Neural progenitor cell (in vitro differentiated cells): ENCODE measurements at regions not wholly inside any gene's neighbourhood (a gene's known extent, or its start where the extent isn't known, plus 50 kb on each side); places are given as distances from the start of the nearest gene placed in this dataset.

Experiments
- DNase-seq: peaks from one replicate; pipeline ENCODE4 v3.0.0-alpha.2; 2016; ENCODE audit warnings: low spot score
- H2AFZ ChIP-seq: fragments of 200-600 bp; sonication (generic); replicated peaks from 2 replicates; pipeline ENCODE4 v1.6.1; 2016; ENCODE audit warnings: antibody characterized with exemption
- H3F3A ChIP-seq: fragments of 200-600 bp; sonication (generic); 2 replicates; pipeline ENCODE4 v1.6.1; 2016; ENCODE audit warnings: antibody characterized with exemption, low read depth
- H3K27ac ChIP-seq: fragments of 200-600 bp; sonication (generic); 2 replicates; pipeline ENCODE4 v1.5.1; 2016; ENCODE audit warnings: mild to moderate bottlenecking
- H3K27me3 ChIP-seq: fragments of 200-600 bp; sonication (generic); 2 replicates; pipeline ENCODE4 v1.6.1; 2016; ENCODE audit warnings: mild to moderate bottlenecking, moderate library complexity
- H3K36me3 ChIP-seq: fragments of 200-600 bp; sonication (generic); 2 replicates; pipeline ENCODE4 v1.5.1; 2016
- H3K4me1 ChIP-seq: fragments of 200-600 bp; sonication (generic); 2 replicates; pipeline ENCODE4 v1.6.1; 2016; ENCODE audit warnings: mixed run types
- H3K4me2 ChIP-seq: fragments of 200-600 bp; sonication (generic); 2 replicates; pipeline ENCODE4 v1.6.1; 2016
- H3K4me3 ChIP-seq: fragments of 200-600 bp; sonication (generic); 2 replicates; pipeline ENCODE4 v1.5.1; 2016
- H3K79me2 ChIP-seq: fragments of 200-600 bp; sonication (generic); 2 replicates; pipeline ENCODE4 v1.6.1; 2016; ENCODE audit warnings: low read depth
- H3K9ac ChIP-seq: fragments of 200-600 bp; sonication (generic); 2 replicates; pipeline ENCODE4 v1.6.1; 2016
- H3K9me3 ChIP-seq: fragments of 200-600 bp; sonication (generic); 2 replicates; pipeline ENCODE4 v1.5.1; 2016; ENCODE audit warnings: low read depth
- H4K20me1 ChIP-seq: fragments of 200-600 bp; sonication (generic); 2 replicates; pipeline ENCODE4 v1.6.1; 2016; ENCODE audit warnings: low read depth
- H3K27ac Mint-ChIP-seq: 3 replicates; pipeline ENCODE4 v1.8.0; 2021; ENCODE audit warnings: mixed read lengths
- H3K27me3 Mint-ChIP-seq: 2 replicates; pipeline ENCODE4 v1.8.0; 2022; ENCODE audit warnings: low read depth, mild to moderate bottlenecking, inconsistent platforms, moderate library complexity, mixed read lengths; ENCODE audit not compliant: insufficient read depth
- H3K36me3 Mint-ChIP-seq: 3 replicates; pipeline ENCODE4 v1.8.0; 2021; ENCODE audit warnings: mixed read lengths
- H3K4me1 Mint-ChIP-seq: 3 replicates; pipeline ENCODE4 v1.8.0; 2021; ENCODE audit warnings: mixed read lengths
- H3K4me3 Mint-ChIP-seq: 3 replicates; pipeline ENCODE4 v1.8.0; 2021; ENCODE audit warnings: mild to moderate bottlenecking, moderate library complexity, mixed read lengths
- H3K9me3 Mint-ChIP-seq: 3 replicates; pipeline ENCODE4 v1.8.0; 2020; ENCODE audit warnings: mixed read lengths
- CTCF ChIP-seq: fragments of 200-600 bp; sonication (generic); IDR thresholded peaks from 2 replicates; pipeline ENCODE4 v1.5.1; 2017; ENCODE audit warnings: antibody characterized with exemption, mild to moderate bottlenecking
- EZH2 ChIP-seq: fragments of 200-600 bp; sonication (generic); IDR thresholded peaks from 2 replicates; pipeline ENCODE4 v1.6.1; 2017; ENCODE audit warnings: antibody characterized with exemption, mild to moderate bottlenecking, moderate library complexity
- EZH2phosphoT487 ChIP-seq: fragments of 200-600 bp; sonication (generic); IDR thresholded peaks from 2 replicates; pipeline ENCODE4 v1.6.1; 2017; ENCODE audit warnings: antibody characterized with exemption

DNA sequence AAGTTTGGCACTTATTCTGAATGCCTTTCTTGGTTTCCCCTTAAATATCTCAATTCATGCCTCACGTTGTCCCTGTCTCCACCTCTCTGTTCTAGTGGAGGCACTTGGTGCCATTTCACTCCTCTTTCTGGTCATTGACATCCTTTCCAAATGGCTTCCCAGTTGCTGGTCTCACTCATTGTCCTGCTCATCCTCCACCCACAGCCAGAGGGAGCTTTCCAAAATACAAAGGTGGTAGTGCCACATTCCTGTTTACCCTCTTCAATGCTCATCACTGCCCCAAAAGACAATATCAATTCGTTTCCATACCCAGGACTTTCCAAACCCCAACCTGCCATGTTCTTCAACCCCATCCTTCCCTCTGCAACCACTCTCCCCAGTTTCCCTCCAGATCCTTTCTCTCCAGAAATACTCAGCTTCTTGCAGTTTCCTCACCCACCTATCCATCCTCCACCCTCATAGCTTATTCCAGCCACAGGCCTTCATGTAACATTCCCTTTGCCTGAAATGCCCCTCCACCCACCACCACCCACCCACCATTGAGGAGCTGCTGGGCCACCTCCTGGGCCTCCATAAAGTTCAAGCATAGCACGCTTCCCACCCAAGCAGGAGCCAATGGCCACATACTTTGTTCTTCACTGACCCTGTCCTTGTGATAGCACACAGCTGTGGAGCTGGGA is 63.1 kb upstream of the ADRB1 start:
- Mint-ChIP-seq H3K27me3 (peaks cover 9% of the 10 kb centered on the region), H3K36me3 (no peaks in the 10 kb centered on the region), H3K27ac (no peak overlapping the region), H3K4me3 (no peak overlapping the region), H3K9me3 (peaks cover 5% of the 10 kb centered on the region), H3K4me1 (peaks cover 13% of the 10 kb centered on the region)
- TF ChIP-seq EZH2phosphoT487 (no peak), CTCF (peak; percentile 26), EZH2 (no peak)
- H3K4me1 ChIP-seq = peaks cover 7% of the 10 kb centered on the region
- peaks cover 5% of the 10 kb centered on the region for H3F3A ChIP-seq
- H3K9ac ChIP-seq = no peak overlapping the region
- H3K79me2 ChIP-seq = no peaks in the 10 kb centered on the region
- no peak overlapping the region for H3K4me3 ChIP-seq
- no peak for DNase-seq
- no peak overlapping the region for H3K4me2 ChIP-seq
- H2AFZ ChIP-seq = no peak overlapping the region
- no peak overlapping the region for H3K27ac ChIP-seq
- no peaks in the 10 kb centered on the region for H3K27me3 ChIP-seq
- no peaks in the 10 kb centered on the region for H4K20me1 ChIP-seq
- H3K36me3 ChIP-seq = no peaks in the 10 kb centered on the region
- H3K9me3 ChIP-seq = no peaks in the 10 kb centered on the region

GRCh38 chr10:113982296-113982695 is 61.4 kb upstream of the ADRB1 start:
- no peak for DNase-seq
- Histone ChIP-seq H3F3A (peaks cover 6% of the 10 kb centered on the region), H2AFZ (no peak overlapping the region), H3K27ac (no peak overlapping the region), H4K20me1 (no peaks in the 10 kb centered on the region), H3K9me3 (no peaks in the 10 kb centered on the region), H3K4me2 (no peak overlapping the region), H3K79me2 (no peaks in the 10 kb centered on the region), H3K4me1 (peaks cover 9% of the 10 kb centered on the region), H3K36me3 (no peaks in the 10 kb centered on the region), H3K9ac (no peak overlapping the region), H3K4me3 (no peak overlapping the region), H3K27me3 (no peaks in the 10 kb centered on the region)
- Mint-ChIP-seq H3K9me3 (peaks cover 6% of the 10 kb centered on the region), H3K4me3 (no peak overlapping the region), H3K27me3 (peaks cover 5% of the 10 kb centered on the region), H3K27ac (no peak overlapping the region), H3K4me1 (peaks cover 15% of the 10 kb centered on the region), H3K36me3 (no peaks in the 10 kb centered on the region)
- TF ChIP-seq CTCF (no peak), EZH2phosphoT487 (no peak), EZH2 (no peak)

DNA sequence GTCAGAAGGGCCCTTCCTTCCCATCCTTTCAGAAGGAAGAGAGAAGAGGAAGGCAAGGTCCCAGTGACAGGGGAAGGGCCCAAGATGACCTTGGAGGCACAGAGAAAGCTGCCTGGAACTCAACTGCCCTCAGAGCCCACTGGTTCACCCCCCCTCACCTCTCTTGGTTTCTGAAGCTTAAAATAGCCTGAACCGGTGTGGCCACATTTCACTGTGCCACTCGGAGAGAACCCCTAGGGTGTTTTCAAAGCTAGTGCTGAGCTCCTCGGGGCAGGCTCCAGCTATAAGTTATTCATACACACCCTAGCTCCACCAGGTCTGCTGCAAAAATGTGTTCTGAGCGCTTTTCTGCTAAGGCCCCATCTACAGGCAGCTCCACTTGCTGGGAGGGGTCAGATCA is 60.9 kb upstream of the ADRB1 start:
- Histone ChIP-seq H3K27me3 (no peaks in the 10 kb centered on the region), H3K4me1 (peaks cover 9% of the 10 kb centered on the region), H3K4me2 (no peak overlapping the region), H3K27ac (no peak overlapping the region), H2AFZ (no peak overlapping the region), H3K36me3 (no peaks in the 10 kb centered on the region), H3K79me2 (no peaks in the 10 kb centered on the region), H3K4me3 (no peak overlapping the region), H3K9me3 (no peaks in the 10 kb centered on the region), H4K20me1 (no peaks in the 10 kb centered on the region), H3F3A (peaks cover 6% of the 10 kb centered on the region), H3K9ac (no peak overlapping the region)
- Mint-ChIP-seq H3K4me3 (no peak overlapping the region), H3K9me3 (peaks cover 8% of the 10 kb centered on the region), H3K27me3 (peaks cover 5% of the 10 kb centered on the region), H3K4me1 (peaks cover 15% of the 10 kb centered on the region), H3K36me3 (no peaks in the 10 kb centered on the region), H3K27ac (no peak overlapping the region)
- no peak for DNase-seq
- TF ChIP-seq EZH2phosphoT487 (no peak), CTCF (no peak), EZH2 (no peak)
